ENCODE measurements at regions not wholly inside any gene's neighbourhood (a gene's known extent, or its start where the extent isn't known, plus 50 kb on each side); places are given as distances from the start of the nearest gene placed in this dataset.

DNA sequence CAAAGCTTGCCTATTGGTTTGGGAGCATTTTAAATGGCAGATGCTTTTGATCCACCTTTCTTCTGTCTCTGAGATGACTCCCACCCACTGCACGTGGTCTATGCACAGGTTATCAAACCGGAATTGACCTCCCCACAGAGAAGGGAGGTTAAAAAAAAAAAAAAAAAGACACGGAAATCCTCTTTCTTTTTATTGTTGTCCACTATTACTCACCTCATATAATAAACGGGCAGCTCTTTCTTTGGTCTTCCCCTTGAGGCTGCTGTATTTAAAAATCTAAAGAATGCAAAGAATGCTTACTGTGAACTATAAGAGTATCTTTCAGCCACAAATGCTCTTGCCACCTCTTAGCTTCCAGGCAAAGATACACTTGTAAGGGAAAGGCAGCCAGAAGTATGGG is 329.7 kb downstream of the NDFIP2 start:
- H3K9me2 ChIP-seq (ENCODE audit: insufficient read depth), result peaks cover 8% of the 10 kb centered on the region
- DNase-seq (ENCODE audit: low spot score) (peak; percentile 72), ATAC-seq (peak; percentile 87)
- Mint-ChIP-seq H3K36me3 (ENCODE audit: low read depth) (peaks cover 5% of the 10 kb centered on the region), H3K9me3 (peaks cover 8% of the 10 kb centered on the region; the same call in 2 of the 3 replicates), H3K4me3 (no peak overlapping the region), H3K4me1 (peaks cover 31% of the 10 kb centered on the region), H3K27me3 (ENCODE audit: insufficient read depth, low read depth, poor library complexity) (peaks cover 8% of the 10 kb centered on the region), H3K27ac (0 out of 2 replicates have a peak overlapping the region, but pooled peaks have one; percentile 0)
- no peaks in the 10 kb centered on the region for H3K36me3 ChIP-seq (ENCODE audit: insufficient read depth)
- H3F3A ChIP-seq (replicated peaks; ENCODE audit: low read depth), result no peaks in the 10 kb centered on the region
- no peaks in the 10 kb centered on the region for H3K79me2 ChIP-seq (replicated peaks; ENCODE audit: insufficient read depth)
- peaks cover 22% of the 10 kb centered on the region for H3K4me1 ChIP-seq (ENCODE audit: insufficient read depth)
- no peak overlapping the region for H3K4me3 ChIP-seq
- no peak overlapping the region for H3K27ac ChIP-seq (ENCODE audit: low read depth)
- H4K20me1 ChIP-seq (replicated peaks; ENCODE audit: insufficient read depth), result no peaks in the 10 kb centered on the region
- 0 out of 2 replicates have a peak overlapping the region, but pooled peaks have one; percentile 26 for H3K4me2 ChIP-seq
- H3K27me3 ChIP-seq (ENCODE audit: insufficient read depth), result no peaks in the 10 kb centered on the region
- TF ChIP-seq EZH2phosphoT487 (IDR thresholded peaks at IDR 0.05; ENCODE audit: unreplicated experiment), result no peak
- TF ChIP-seq, protein P1, sequence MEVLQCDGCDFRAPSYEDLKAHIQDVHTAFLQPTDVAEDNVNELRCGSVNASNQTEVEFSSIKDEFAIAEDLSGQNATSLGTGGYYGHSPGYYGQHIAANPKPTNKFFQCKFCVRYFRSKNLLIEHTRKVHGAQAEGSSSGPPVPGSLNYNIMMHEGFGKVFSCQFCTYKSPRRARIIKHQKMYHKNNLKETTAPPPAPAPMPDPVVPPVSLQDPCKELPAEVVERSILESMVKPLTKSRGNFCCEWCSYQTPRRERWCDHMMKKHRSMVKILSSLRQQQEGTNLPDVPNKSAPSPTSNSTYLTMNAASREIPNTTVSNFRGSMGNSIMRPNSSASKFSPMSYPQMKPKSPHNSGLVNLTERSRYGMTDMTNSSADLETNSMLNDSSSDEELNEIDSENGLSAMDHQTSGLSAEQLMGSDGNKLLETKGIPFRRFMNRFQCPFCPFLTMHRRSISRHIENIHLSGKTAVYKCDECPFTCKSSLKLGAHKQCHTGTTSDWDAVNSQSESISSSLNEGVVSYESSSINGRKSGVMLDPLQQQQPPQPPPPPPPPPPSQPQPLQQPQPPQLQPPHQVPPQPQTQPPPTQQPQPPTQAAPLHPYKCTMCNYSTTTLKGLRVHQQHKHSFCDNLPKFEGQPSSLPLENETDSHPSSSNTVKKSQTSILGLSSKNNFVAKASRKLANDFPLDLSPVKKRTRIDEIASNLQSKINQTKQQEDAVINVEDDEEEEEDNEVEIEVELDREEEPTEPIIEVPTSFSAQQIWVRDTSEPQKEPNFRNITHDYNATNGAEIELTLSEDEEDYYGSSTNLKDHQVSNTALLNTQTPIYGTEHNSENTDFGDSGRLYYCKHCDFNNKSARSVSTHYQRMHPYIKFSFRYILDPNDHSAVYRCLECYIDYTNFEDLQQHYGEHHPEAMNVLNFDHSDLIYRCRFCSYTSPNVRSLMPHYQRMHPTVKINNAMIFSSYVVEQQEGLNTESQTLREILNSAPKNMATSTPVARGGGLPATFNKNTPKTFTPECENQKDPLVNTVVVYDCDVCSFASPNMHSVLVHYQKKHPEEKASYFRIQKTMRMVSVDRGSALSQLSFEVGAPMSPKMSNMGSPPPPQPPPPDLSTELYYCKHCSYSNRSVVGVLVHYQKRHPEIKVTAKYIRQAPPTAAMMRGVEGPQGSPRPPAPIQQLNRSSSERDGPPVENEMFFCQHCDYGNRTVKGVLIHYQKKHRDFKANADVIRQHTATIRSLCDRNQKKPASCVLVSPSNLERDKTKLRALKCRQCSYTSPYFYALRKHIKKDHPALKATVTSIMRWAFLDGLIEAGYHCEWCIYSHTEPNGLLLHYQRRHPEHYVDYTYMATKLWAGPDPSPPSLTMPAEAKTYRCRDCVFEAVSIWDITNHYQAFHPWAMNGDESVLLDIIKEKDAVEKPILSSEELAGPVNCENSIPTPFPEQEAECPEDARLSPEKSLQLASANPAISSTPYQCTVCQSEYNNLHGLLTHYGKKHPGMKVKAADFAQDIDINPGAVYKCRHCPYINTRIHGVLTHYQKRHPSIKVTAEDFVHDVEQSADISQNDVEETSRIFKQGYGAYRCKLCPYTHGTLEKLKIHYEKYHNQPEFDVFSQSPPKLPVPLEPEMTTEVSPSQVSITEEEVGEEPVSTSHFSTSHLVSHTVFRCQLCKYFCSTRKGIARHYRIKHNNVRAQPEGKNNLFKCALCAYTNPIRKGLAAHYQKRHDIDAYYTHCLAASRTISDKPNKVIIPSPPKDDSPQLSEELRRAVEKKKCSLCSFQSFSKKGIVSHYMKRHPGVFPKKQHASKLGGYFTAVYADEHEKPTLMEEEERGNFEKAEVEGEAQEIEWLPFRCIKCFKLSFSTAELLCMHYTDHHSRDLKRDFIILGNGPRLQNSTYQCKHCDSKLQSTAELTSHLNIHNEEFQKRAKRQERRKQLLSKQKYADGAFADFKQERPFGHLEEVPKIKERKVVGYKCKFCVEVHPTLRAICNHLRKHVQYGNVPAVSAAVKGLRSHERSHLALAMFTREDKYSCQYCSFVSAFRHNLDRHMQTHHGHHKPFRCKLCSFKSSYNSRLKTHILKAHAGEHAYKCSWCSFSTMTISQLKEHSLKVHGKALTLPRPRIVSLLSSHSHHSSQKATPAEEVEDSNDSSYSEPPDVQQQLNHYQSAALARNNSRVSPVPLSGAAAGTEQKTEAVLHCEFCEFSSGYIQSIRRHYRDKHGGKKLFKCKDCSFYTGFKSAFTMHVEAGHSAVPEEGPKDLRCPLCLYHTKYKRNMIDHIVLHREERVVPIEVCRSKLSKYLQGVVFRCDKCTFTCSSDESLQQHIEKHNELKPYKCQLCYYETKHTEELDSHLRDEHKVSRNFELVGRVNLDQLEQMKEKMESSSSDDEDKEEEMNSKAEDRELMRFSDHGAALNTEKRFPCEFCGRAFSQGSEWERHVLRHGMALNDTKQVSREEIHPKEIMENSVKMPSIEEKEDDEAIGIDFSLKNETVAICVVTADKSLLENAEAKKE (CRISPR knock-in tag; IDR thresholded peaks at IDR 0.05), result no peak
- peak overlapping the region; percentile 50; the same call in 1 of the 2 replicates for H2AFZ ChIP-seq

DNA sequence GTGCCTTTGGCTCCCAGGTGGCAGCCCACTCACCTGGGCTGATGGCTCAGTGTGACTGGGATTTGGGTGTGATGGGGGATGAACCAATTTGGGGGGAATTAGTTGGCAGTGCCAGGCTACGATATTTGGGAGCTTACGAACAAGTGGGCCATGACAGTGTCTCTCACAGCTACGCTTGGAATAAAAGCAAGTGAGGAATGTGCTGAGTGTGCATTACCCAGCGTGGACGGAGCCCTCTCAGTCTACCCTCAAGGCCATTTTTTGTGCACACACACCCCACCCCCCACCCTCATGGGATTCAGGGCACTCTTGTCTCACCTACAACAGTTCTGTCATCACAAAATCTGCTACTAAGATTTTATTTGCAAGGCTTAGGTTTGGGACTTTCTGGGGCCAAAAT is 329.1 kb downstream of the NDFIP2 start:
- Mint-ChIP-seq H3K27ac (no peak overlapping the region; the same call in 1 of the 2 replicates), H3K4me1 (peaks cover 38% of the 10 kb centered on the region), H3K36me3 (ENCODE audit: low read depth) (peaks cover 5% of the 10 kb centered on the region), H3K27me3 (ENCODE audit: insufficient read depth, low read depth, poor library complexity) (peaks cover 8% of the 10 kb centered on the region), H3K9me3 (peaks cover 8% of the 10 kb centered on the region; the same call in 2 of the 3 replicates), H3K4me3 (no peak overlapping the region)
- peaks cover 8% of the 10 kb centered on the region for H3K9me2 ChIP-seq (ENCODE audit: insufficient read depth)
- H3K36me3 ChIP-seq (ENCODE audit: insufficient read depth), result no peaks in the 10 kb centered on the region
- H3K4me3 ChIP-seq, result no peak overlapping the region
- no peaks in the 10 kb centered on the region for H3K79me2 ChIP-seq (replicated peaks; ENCODE audit: insufficient read depth)
- peaks cover 28% of the 10 kb centered on the region for H3K4me1 ChIP-seq (ENCODE audit: insufficient read depth)
- no peaks in the 10 kb centered on the region for H4K20me1 ChIP-seq (replicated peaks; ENCODE audit: insufficient read depth)
- peak overlapping the region; percentile 50; the same call in 1 of the 2 replicates for H2AFZ ChIP-seq
- no peaks in the 10 kb centered on the region for H3F3A ChIP-seq (replicated peaks; ENCODE audit: low read depth)
- DNase-seq (ENCODE audit: low spot score) (no peak), ATAC-seq (no peak)
- peak overlapping the region; percentile 70; the same call in 1 of the 2 replicates for H3K27ac ChIP-seq (ENCODE audit: low read depth)
- no peaks in the 10 kb centered on the region for H3K27me3 ChIP-seq (ENCODE audit: insufficient read depth)
- no peak overlapping the region for H3K4me2 ChIP-seq
- TF ChIP-seq, protein P2, sequence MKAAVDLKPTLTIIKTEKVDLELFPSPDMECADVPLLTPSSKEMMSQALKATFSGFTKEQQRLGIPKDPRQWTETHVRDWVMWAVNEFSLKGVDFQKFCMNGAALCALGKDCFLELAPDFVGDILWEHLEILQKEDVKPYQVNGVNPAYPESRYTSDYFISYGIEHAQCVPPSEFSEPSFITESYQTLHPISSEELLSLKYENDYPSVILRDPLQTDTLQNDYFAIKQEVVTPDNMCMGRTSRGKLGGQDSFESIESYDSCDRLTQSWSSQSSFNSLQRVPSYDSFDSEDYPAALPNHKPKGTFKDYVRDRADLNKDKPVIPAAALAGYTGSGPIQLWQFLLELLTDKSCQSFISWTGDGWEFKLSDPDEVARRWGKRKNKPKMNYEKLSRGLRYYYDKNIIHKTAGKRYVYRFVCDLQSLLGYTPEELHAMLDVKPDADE (IDR thresholded peaks at IDR 0.05), result no peak
- TF ChIP-seq ZNF331 (CRISPR knock-in tag; IDR thresholded peaks at IDR 0.05; ENCODE audit: low read depth), result no peak
- TF ChIP-seq, protein P1 (CRISPR knock-in tag; IDR thresholded peaks at IDR 0.05), result no peak

Data from GM23338 (cell line).